ENCODE measurements at regions not wholly inside any gene's neighbourhood (a gene's known extent, or its start where the extent isn't known, plus 50 kb on each side); places are given as distances from the start of the nearest gene placed in this dataset.
A peak's percentile ranks its signal among the peaks of the same experiment; 100 is the strongest.
"Not testable (repeated sequence)": the region's sequence is repeated elsewhere in the genome, so short reads cannot be mapped to it uniquely, and the experiment has no call there.

DNA sequence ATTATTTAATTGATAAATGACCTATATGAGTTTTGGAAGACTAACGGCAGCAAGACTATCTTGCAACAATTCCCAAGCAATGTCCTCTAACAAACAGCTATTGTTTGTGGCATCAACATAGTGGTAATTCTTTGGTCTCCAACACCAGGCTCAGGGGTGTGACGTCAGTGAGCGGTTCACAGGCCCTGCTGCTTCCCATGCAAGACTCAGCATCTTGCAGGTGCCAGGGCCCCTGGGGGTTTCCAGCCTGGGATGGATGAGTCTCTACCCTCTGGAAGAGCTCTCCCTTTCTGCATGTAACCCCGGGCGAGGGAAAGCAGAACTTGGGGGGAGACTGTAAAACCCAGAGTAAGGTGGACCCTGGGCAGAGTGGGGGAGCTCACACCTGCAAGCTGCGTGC is 164.7 kb downstream of the ACTR3B start:
- no peaks in the 10 kb centered on the region for H3K36me3 ChIP-seq
- intact Hi-C loops (cut with DNase I; ENCODE audit: low total_unique reads): no loop called here
- DNase-seq: no peak
- peaks cover 0 to 11% (median 4%) of the 10 kb centered on the region in 4 donors for H3K4me1 ChIP-seq
- H3K27ac ChIP-seq: no peak overlapping the region
- TF ChIP-seq POLR2A (IDR thresholded peaks at IDR 0.05) (no peak), EP300 (IDR thresholded peaks at IDR 0.05; ENCODE audit: low read depth) (no peak)
- H3K27me3 ChIP-seq: peaks cover 41% of the 10 kb centered on the region
- in situ Hi-C loops (cut with MboI; ENCODE audit: low pct_ligation_motif_present in 1 of 4, low pct_unique_long_range_greater_than_20kb in 1 of 4, low sequenced_read_pairs in 3 of 4): no loop called here
- no peaks in the 10 kb centered on the region for H3K9me3 ChIP-seq
- 83% methylated on average over 6 of the region's 6 CpGs; no CpG with 5 or more reads in 1 of the 2 donors for WGBS, 2 donors (ENCODE audit: low coverage in 1 of 2)
- no peak overlapping the region for H3K4me3 ChIP-seq

- intact Hi-C loops (cut with DNase I; ENCODE audit: low total_unique reads): no loop called here
- Histone ChIP-seq H3K4me1 (peaks cover 0 to 11% (median 4%) of the 10 kb centered on the region in 4 donors), H3K36me3 (no peaks in the 10 kb centered on the region), H3K27me3 (peaks cover 41% of the 10 kb centered on the region), H3K27ac (no peak overlapping the region), H3K4me3 (peak overlapping the region in 3 of 4 donors; percentile 11 to 39 (median 21)), H3K9me3 (no peaks in the 10 kb centered on the region)
- TF ChIP-seq CTCF (IDR thresholded peaks at IDR 0.05) (no peak), POLR2A (IDR thresholded peaks at IDR 0.05) (no peak), EP300 (IDR thresholded peaks at IDR 0.05; ENCODE audit: low read depth) (no peak), POLR2AphosphoS5 (IDR thresholded peaks at IDR 0.05) (no peak)
- in situ Hi-C loops (cut with MboI; ENCODE audit: low pct_ligation_motif_present in 1 of 4, low pct_unique_long_range_greater_than_20kb in 1 of 4, low sequenced_read_pairs in 3 of 4): no loop called here
- 3 to 60% methylated on average over 6 to 26 of the region's 33 CpGs for WGBS, 2 donors (ENCODE audit: low coverage in 1 of 2)
- no peak for DNase-seq
Measured at GRCh38 chr7:152924826-152925411, 165.4 kb downstream of the ACTR3B start.

DNA sequence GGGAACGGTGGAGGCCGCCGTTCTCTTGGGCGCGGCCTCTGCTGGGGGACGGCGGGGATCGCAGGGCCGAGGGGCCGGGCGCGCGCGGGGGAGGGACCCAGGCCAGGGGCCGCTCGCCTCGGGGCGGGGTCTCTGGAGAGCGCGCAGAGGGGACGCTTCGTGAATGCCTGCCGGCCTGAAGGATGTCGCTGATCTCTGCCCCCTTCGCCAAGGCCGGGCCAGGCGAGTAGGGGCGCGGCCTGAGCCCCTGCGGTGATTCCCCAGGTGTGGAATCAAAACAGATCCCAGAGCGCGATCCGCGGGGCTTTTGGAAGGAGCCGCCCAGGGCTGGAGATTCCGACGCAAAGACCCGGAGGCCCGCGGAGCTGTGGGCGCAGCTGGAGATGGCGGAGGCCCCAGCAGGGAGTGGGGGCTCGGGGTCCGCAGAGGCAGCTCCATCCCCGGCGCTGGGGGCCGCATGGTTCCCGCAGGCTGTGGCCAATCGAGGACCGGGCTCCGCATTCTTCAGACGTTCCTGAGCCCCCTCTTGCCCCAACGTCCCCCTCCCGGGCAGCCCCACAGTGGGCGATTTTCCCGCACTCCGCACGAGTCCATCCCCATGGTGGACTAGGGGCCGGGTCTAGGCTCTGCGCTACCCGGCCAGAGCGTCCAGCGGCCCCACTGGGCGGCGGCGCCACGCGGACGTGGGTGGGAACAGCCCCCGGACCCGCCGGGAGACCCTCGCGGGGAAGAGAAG is 166.0 kb downstream of the ACTR3B start:
- Histone ChIP-seq H3K27me3 (peaks cover 41% of the 10 kb centered on the region), H3K36me3 (no peaks in the 10 kb centered on the region), H3K4me1 (peaks cover 0 to 11% (median 4%) of the 10 kb centered on the region in 4 donors), H3K9me3 (no peaks in the 10 kb centered on the region), H3K4me3 (peak overlapping the region in 3 of 4 donors; percentile 11 to 39 (median 21)), H3K27ac (no peak overlapping the region)
- in situ Hi-C loops (cut with MboI; ENCODE audit: low pct_ligation_motif_present in 1 of 4, low pct_unique_long_range_greater_than_20kb in 1 of 4, low sequenced_read_pairs in 3 of 4): no loop called here
- WGBS, 2 donors (ENCODE audit: low coverage in 1 of 2): 10% methylated on average over 47 of the region's 74 CpGs; no CpG with 5 or more reads in 1 of the 2 donors
- no peak for TF ChIP-seq POLR2A (IDR thresholded peaks at IDR 0.05)
- no peak for TF ChIP-seq POLR2AphosphoS5 (IDR thresholded peaks at IDR 0.05)
- intact Hi-C loops (cut with DNase I; ENCODE audit: low total_unique reads): no loop called here
- no peak for DNase-seq

GRCh38 chr7:152931633-152932032 is 172.1 kb downstream of the ACTR3B start:
- DNase-seq: no peak
- 47 to 50% methylated on average over 4 to 6 of the region's 6 CpGs for WGBS, 2 donors (ENCODE audit: low coverage in 1 of 2)
- H3K36me3 ChIP-seq: no peaks in the 10 kb centered on the region
- no peaks in the 10 kb centered on the region for H3K4me1 ChIP-seq
- H3K4me3 ChIP-seq: no peak overlapping the region
- in situ Hi-C loops (cut with MboI; ENCODE audit: low pct_ligation_motif_present in 1 of 4, low pct_unique_long_range_greater_than_20kb in 1 of 4, low sequenced_read_pairs in 3 of 4): no loop called here
- intact Hi-C loops (cut with DNase I; ENCODE audit: low total_unique reads): no loop called here
- H3K9me3 ChIP-seq: no peaks in the 10 kb centered on the region
- no peak for TF ChIP-seq CTCF (IDR thresholded peaks at IDR 0.05)
- no peak for TF ChIP-seq POLR2A (IDR thresholded peaks at IDR 0.05)
- TF ChIP-seq EP300 (IDR thresholded peaks at IDR 0.05; ENCODE audit: low read depth): no peak
- no peak for TF ChIP-seq POLR2AphosphoS5 (IDR thresholded peaks at IDR 0.05)
- peaks cover 3% of the 10 kb centered on the region for H3K27me3 ChIP-seq
- no peak overlapping the region for H3K27ac ChIP-seq

GRCh38 chr7:152937282-152937681 is 177.7 kb downstream of the ACTR3B start:
- no peaks in the 10 kb centered on the region for H3K27me3 ChIP-seq
- 17 to 42% methylated on average over 1 of the region's 1 CpG for WGBS, 2 donors (ENCODE audit: low coverage in 1 of 2)
- intact Hi-C loops (cut with DNase I; ENCODE audit: low total_unique reads): no loop called here

DNA sequence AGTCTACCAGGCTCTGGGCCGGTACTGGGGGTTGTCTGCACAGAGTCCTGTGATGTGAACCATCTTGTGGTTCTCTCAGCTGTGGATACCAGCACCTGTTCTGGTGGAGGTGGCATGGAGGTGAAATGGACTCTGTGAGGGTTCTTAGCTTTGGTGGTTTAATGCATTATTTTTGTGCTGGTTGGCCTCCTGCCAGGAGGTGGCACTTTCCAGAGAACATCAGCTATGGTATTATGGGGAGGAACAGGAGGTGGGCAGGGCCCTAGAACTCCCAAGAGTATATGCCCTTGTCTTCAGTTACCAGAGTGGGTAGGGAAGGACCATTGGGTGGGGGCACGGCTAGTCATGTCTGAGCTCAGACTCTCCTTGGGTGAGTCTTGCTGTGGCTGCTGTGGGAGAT is 187.1 kb downstream of the ACTR3B start:
- intact Hi-C loops (cut with DNase I; ENCODE audit: low total_unique reads): not testable (repeated sequence)
- 95% methylated on average over 2 of the region's 2 CpGs; no CpG with 5 or more reads in 1 of the 2 donors for WGBS, 2 donors (ENCODE audit: low coverage in 1 of 2)

More at GRCh38 chr7:152937282-152937681, 177.7 kb downstream of the ACTR3B start:
- H3K9me3 ChIP-seq: no peaks in the 10 kb centered on the region
- H3K27ac ChIP-seq: no peak overlapping the region
- no peak for DNase-seq
- H3K36me3 ChIP-seq: no peaks in the 10 kb centered on the region
- in situ Hi-C loops (cut with MboI; ENCODE audit: low pct_ligation_motif_present in 1 of 4, low pct_unique_long_range_greater_than_20kb in 1 of 4, low sequenced_read_pairs in 3 of 4): no loop called here
- H3K4me3 ChIP-seq: no peak overlapping the region
- TF ChIP-seq CTCF (IDR thresholded peaks at IDR 0.05): no peak
- no peaks in the 10 kb centered on the region for H3K4me1 ChIP-seq

More for the DNA sequence above, 187.1 kb downstream of the ACTR3B start:
- in situ Hi-C loops (cut with MboI; ENCODE audit: low pct_ligation_motif_present in 1 of 4, low pct_unique_long_range_greater_than_20kb in 1 of 4, low sequenced_read_pairs in 3 of 4); H3K27ac ChIP-seq; H3K4me3 ChIP-seq; H3K27me3 ChIP-seq; H3K9me3 ChIP-seq; DNase-seq; H3K36me3 ChIP-seq: not testable (repeated sequence)
- peaks cover 0 to 12% (median 2%) of the 10 kb centered on the region in 4 donors for H3K4me1 ChIP-seq
